GM23338 (cell line): ENCODE measurements at regions not wholly inside any gene's neighbourhood (a gene's known extent, or its start where the extent isn't known, plus 50 kb on each side); places are given as distances from the start of the nearest gene placed in this dataset.
A peak's percentile ranks its signal among the peaks of the same experiment; 100 is the strongest.

Experiments
- ATAC-seq: fragments of 200-7000 bp; cut with Tn5 transposase; 3 replicates; pipeline ENCODE4 v1.9.1; 2020
- DNase-seq: peaks from one replicate; pipeline ENCODE4 v3.0.0-alpha.2; 2015; ENCODE audit warnings: low spot score
- H2AFZ ChIP-seq: fragments of 200-600 bp; sonication (generic); 2 replicates; pipeline ENCODE4 v1.8.0; 2016; ENCODE audit warnings: antibody characterized with exemption, mild to moderate bottlenecking, moderate library complexity
- H3F3A ChIP-seq: fragments of 200-600 bp; sonication (generic); replicated peaks from 2 replicates; pipeline ENCODE4 v1.8.0; 2017; ENCODE audit warnings: antibody characterized with exemption, mixed run types, low read depth
- H3K27ac ChIP-seq: fragments of 200-600 bp; sonication (generic); 2 replicates; pipeline ENCODE4 v1.6.1; 2016; ENCODE audit warnings: low read depth
- H3K27me3 ChIP-seq: fragments of 200-600 bp; sonication (generic); 2 replicates; pipeline ENCODE4 v1.8.0; 2016; ENCODE audit warnings: mild to moderate bottlenecking, mixed run types, moderate library complexity; ENCODE audit not compliant: insufficient read depth
- H3K36me3 ChIP-seq: fragments of 200-600 bp; sonication (generic); 2 replicates; pipeline ENCODE4 v1.8.0; 2016; ENCODE audit warnings: mild to moderate bottlenecking; ENCODE audit not compliant: insufficient read depth
- H3K4me1 ChIP-seq: fragments of 200-600 bp; sonication (generic); 2 replicates; pipeline ENCODE4 v1.8.0; 2016; ENCODE audit warnings: mild to moderate bottlenecking, moderate library complexity; ENCODE audit not compliant: insufficient read depth
- H3K4me2 ChIP-seq: fragments of 200-600 bp; sonication (generic); 2 replicates; pipeline ENCODE4 v1.7.1; 2017; ENCODE audit warnings: mixed run types
- H3K4me3 ChIP-seq: fragments of 200-600 bp; sonication (generic); 2 replicates; pipeline ENCODE4 v1.6.1; 2016; ENCODE audit warnings: mixed run types
- H3K79me2 ChIP-seq: fragments of 200-600 bp; sonication (generic); replicated peaks from 2 replicates; pipeline ENCODE4 v1.8.0; 2017; ENCODE audit warnings: mild to moderate bottlenecking; ENCODE audit not compliant: insufficient read depth
- H3K9me2 ChIP-seq: fragments of 200-600 bp; sonication (generic); 2 replicates; pipeline ENCODE4 v1.8.0; 2017; ENCODE audit not compliant: insufficient read depth
- H4K20me1 ChIP-seq: fragments of 200-600 bp; sonication (generic); replicated peaks from 2 replicates; pipeline ENCODE4 v1.8.0; 2017; ENCODE audit warnings: mild to moderate bottlenecking; ENCODE audit not compliant: insufficient read depth
- H3K27ac Mint-ChIP-seq: 2 replicates; pipeline ENCODE4 v1.8.0; 2020; ENCODE audit warnings: inconsistent platforms, mild to moderate bottlenecking, moderate library complexity, mixed read lengths
- H3K27me3 Mint-ChIP-seq: 3 replicates; pipeline ENCODE4 v1.8.0; 2022; ENCODE audit warnings: low read depth, mild to moderate bottlenecking, moderate library complexity, mixed read lengths, inconsistent platforms; ENCODE audit not compliant: insufficient read depth, poor library complexity
- H3K36me3 Mint-ChIP-seq: 3 replicates; pipeline ENCODE4 v1.8.0; 2021; ENCODE audit warnings: low read depth, mild to moderate bottlenecking, inconsistent platforms, moderate library complexity, mixed read lengths
- H3K4me1 Mint-ChIP-seq: 3 replicates; pipeline ENCODE4 v1.8.0; 2020; ENCODE audit warnings: mild to moderate bottlenecking, inconsistent platforms, mixed read lengths
- H3K4me3 Mint-ChIP-seq: 3 replicates; pipeline ENCODE4 v1.8.0; 2021; ENCODE audit warnings: moderate library complexity, mild to moderate bottlenecking, inconsistent platforms, mixed read lengths
- H3K9me3 Mint-ChIP-seq: 3 replicates; pipeline ENCODE4 v1.8.0; 2020; ENCODE audit warnings: moderate library complexity, mild to moderate bottlenecking, inconsistent platforms, mixed read lengths
- EZH2 ChIP-seq: fragments of 200-600 bp; sonication (generic); IDR thresholded peaks from one replicate; pipeline ENCODE4 v1.8.0; 2017; ENCODE audit warnings: antibody characterized with exemption, mild to moderate bottlenecking, low read depth; ENCODE audit not compliant: unreplicated experiment
- EZH2phosphoT487 ChIP-seq: fragments of 200-600 bp; sonication (generic); IDR thresholded peaks from one replicate; pipeline ENCODE4 v1.8.1; 2018; ENCODE audit warnings: antibody characterized with exemption; ENCODE audit not compliant: unreplicated experiment
- NANOG ChIP-seq: IDR thresholded peaks from 2 replicates; pipeline ENCODE4 v1.6.1; 2016; ENCODE audit warnings: antibody characterized with exemption, borderline replicate concordance
- STAT1 ChIP-seq: IDR thresholded peaks from one replicate; pipeline ENCODE4 v1.6.1; 2016; ENCODE audit warnings: antibody characterized with exemption; ENCODE audit not compliant: unreplicated experiment
- ZNF114 ChIP-seq: fragments of 250-450 bp; sonication (Bioruptor Pico); IDR thresholded peaks from 2 replicates; pipeline ENCODE4 v1.5.0; 2020; ENCODE audit warnings: mild to moderate bottlenecking, moderate library complexity
- ZNF331 ChIP-seq: fragments of 250-450 bp; sonication (Bioruptor Pico); IDR thresholded peaks from 2 replicates; pipeline ENCODE4 v1.5.0; 2020; ENCODE audit warnings: low read depth, mild to moderate bottlenecking, moderate library complexity
- ZNF462 ChIP-seq: fragments of 250-450 bp; sonication (Bioruptor Pico); IDR thresholded peaks from 2 replicates; pipeline ENCODE4 v1.5.0; 2020; ENCODE audit warnings: mild to moderate bottlenecking, moderate library complexity
- TF ChIP-seq, protein P1 (sequence below), 2 experiments: fragments of 200-600 bp in 1 of 2; sonication (generic) in 1 of 2; conservative IDR thresholded peaks; 2 replicates each; pipeline versions ENCODE4 v1.5.1 to v1.6.1; 2016 to 2017; ENCODE audit warnings: antibody characterized with exemption in 2 of 2, low read depth in 2 of 2, mild to moderate bottlenecking in 2 of 2, moderate library complexity in 1 of 2
- TF ChIP-seq, protein P2 (sequence below): IDR thresholded peaks from one replicate; pipeline ENCODE4 v1.6.1; 2018; ENCODE audit warnings: antibody characterized with exemption; ENCODE audit not compliant: unreplicated experiment

- no peaks in the 10 kb centered on the region for H4K20me1 ChIP-seq
- peaks cover 10% of the 10 kb centered on the region for H3K4me1 ChIP-seq
- H3K4me1 Mint-ChIP-seq: peaks cover 14% of the 10 kb centered on the region
- no peak overlapping the region for H3K4me2 ChIP-seq
- ATAC-seq: no peak
- H3K4me3 Mint-ChIP-seq: no peak overlapping the region
- H2AFZ ChIP-seq: peak overlapping the region; percentile 30; the same call in 1 of the 2 replicates
- no peaks in the 10 kb centered on the region for H3K27me3 ChIP-seq
- no peak for DNase-seq
- peaks cover 12% of the 10 kb centered on the region for H3K9me3 Mint-ChIP-seq
- H3K9me2 ChIP-seq: no peaks in the 10 kb centered on the region
- no peaks in the 10 kb centered on the region for H3K79me2 ChIP-seq
- no peaks in the 10 kb centered on the region for H3F3A ChIP-seq
- no peak overlapping the region for H3K4me3 ChIP-seq
- TF ChIP-seq STAT1 (no peak), NANOG (no peak), ZNF462 (no peak), ZNF114 (CRISPR knock-in tag) (no peak), EZH2phosphoT487 (no peak), EZH2 (no peak), ZNF331 (CRISPR knock-in tag) (no peak)
- TF ChIP-seq, protein P1, sequence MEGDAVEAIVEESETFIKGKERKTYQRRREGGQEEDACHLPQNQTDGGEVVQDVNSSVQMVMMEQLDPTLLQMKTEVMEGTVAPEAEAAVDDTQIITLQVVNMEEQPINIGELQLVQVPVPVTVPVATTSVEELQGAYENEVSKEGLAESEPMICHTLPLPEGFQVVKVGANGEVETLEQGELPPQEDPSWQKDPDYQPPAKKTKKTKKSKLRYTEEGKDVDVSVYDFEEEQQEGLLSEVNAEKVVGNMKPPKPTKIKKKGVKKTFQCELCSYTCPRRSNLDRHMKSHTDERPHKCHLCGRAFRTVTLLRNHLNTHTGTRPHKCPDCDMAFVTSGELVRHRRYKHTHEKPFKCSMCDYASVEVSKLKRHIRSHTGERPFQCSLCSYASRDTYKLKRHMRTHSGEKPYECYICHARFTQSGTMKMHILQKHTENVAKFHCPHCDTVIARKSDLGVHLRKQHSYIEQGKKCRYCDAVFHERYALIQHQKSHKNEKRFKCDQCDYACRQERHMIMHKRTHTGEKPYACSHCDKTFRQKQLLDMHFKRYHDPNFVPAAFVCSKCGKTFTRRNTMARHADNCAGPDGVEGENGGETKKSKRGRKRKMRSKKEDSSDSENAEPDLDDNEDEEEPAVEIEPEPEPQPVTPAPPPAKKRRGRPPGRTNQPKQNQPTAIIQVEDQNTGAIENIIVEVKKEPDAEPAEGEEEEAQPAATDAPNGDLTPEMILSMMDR (conservative IDR thresholded peaks at IDR 0.05; ENCODE audit: low read depth in 2 of 2): no peak
- TF ChIP-seq, protein P2, sequence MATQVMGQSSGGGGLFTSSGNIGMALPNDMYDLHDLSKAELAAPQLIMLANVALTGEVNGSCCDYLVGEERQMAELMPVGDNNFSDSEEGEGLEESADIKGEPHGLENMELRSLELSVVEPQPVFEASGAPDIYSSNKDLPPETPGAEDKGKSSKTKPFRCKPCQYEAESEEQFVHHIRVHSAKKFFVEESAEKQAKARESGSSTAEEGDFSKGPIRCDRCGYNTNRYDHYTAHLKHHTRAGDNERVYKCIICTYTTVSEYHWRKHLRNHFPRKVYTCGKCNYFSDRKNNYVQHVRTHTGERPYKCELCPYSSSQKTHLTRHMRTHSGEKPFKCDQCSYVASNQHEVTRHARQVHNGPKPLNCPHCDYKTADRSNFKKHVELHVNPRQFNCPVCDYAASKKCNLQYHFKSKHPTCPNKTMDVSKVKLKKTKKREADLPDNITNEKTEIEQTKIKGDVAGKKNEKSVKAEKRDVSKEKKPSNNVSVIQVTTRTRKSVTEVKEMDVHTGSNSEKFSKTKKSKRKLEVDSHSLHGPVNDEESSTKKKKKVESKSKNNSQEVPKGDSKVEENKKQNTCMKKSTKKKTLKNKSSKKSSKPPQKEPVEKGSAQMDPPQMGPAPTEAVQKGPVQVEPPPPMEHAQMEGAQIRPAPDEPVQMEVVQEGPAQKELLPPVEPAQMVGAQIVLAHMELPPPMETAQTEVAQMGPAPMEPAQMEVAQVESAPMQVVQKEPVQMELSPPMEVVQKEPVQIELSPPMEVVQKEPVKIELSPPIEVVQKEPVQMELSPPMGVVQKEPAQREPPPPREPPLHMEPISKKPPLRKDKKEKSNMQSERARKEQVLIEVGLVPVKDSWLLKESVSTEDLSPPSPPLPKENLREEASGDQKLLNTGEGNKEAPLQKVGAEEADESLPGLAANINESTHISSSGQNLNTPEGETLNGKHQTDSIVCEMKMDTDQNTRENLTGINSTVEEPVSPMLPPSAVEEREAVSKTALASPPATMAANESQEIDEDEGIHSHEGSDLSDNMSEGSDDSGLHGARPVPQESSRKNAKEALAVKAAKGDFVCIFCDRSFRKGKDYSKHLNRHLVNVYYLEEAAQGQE: no peak
- no peak overlapping the region for H3K27ac ChIP-seq
- no peak overlapping the region for H3K27ac Mint-ChIP-seq
- no peaks in the 10 kb centered on the region for H3K27me3 Mint-ChIP-seq
- no peaks in the 10 kb centered on the region for H3K36me3 ChIP-seq
- H3K36me3 Mint-ChIP-seq: peaks cover 8% of the 10 kb centered on the region; the same call in 2 of the 3 replicates
Measured at GRCh38 chr12:44961887-44962286, 85.8 kb upstream of the NELL2 start.
